Spleen (tissue), 7 donors: ENCODE measurements at regions not wholly inside any gene's neighbourhood (a gene's known extent, or its start where the extent isn't known, plus 50 kb on each side); places are given as distances from the start of the nearest gene placed in this dataset.

ENCODE experiments used
- CTCF ChIP-seq, 11 experiments: fragments of 200-600 bp in 7 of 11; fragments of 450-650 bp in 4 of 11; sonication (generic) in 4 of 11; IDR thresholded peaks in 8 of 11; conservative IDR thresholded peaks in 3 of 11; 1 replicate in 7 of 11; 2 replicates in 4 of 11; pipeline versions ENCODE4 v1.4.0 to v1.8.0; 2016 to 2021; ENCODE audit warnings: antibody characterized with exemption in 11 of 11, inconsistent platforms in 4 of 11, mild to moderate bottlenecking in 1 of 11
- POLR2A ChIP-seq, 3 donors: fragments of 450-650 bp; IDR thresholded peaks; one replicate each; pipeline ENCODE4 v1.5.1; 2017; ENCODE audit warnings: antibody characterized with exemption in 3 of 3, mild to moderate bottlenecking in 1 of 3
- donor health status: DM: no; HTN: no; CAD: no; lungs with moderate emphysema.
- donor health status: DM: no; HTN: no; CAD: no.
- donor health status: DM: no; HTN: no; CAD: no.

- TF ChIP-seq POLR2A (IDR thresholded peaks at IDR 0.05), result no peak
- TF ChIP-seq CTCF (IDR thresholded peaks at IDR 0.05 in 8 of 11, conservative IDR thresholded peaks at IDR 0.05 in 3 of 11), result no peak
These were observed 83.1 kb upstream of the BZW1 start for GRCh38 chr2:200728630-200729029.
